Common myeloid progenitor, CD34-positive (primary cell): ENCODE measurements at regions not wholly inside any gene's neighbourhood (a gene's known extent, or its start where the extent isn't known, plus 50 kb on each side); places are given as distances from the start of the nearest gene placed in this dataset.
"Not testable (repeated sequence)": the region's sequence is repeated elsewhere in the genome, so short reads cannot be mapped to it uniquely, and the experiment has no call there.

Source experiments
- CTCF ChIA-PET: fragments of 350-600 bp; sonication (Branson Sonifier 250); formaldehyde crosslinking; loops from one replicate; lab custom pipeline; 2021; ENCODE audit warnings: antibody characterized with exemption; lab: Charles Lee
- POLR2A ChIA-PET: fragments of 350-600 bp; sonication (Branson Sonifier 250); formaldehyde crosslinking; loops from one replicate; lab custom pipeline; 2021; ENCODE audit warnings: antibody characterized with exemption; lab: Charles Lee
- DNase-seq, 3 donors: peaks; one replicate each; pipeline versions ENCODE4 v3.0.0 to v3.0.0-alpha.2; 2013
- H3K27ac ChIP-seq, 2 experiments: 1 replicate in 1 of 2; 2 replicates in 1 of 2; pipeline ENCODE4 v1.7.0; 2013; ENCODE audit warnings: inconsistent platforms in 2 of 2, low read length in 2 of 2, mild to moderate bottlenecking in 2 of 2, low read depth in 1 of 2, moderate library complexity in 1 of 2; ENCODE audit not compliant: severe bottlenecking in 2 of 2, insufficient read depth in 1 of 2, poor library complexity in 1 of 2
- H3K27me3 ChIP-seq, 5 experiments: replicated peaks in 2 of 5; 1 replicate in 3 of 5; 2 replicates in 2 of 5; pipeline versions ENCODE4 v1.6.1 to v1.7.0; 2013; ENCODE audit warnings: low read length in 4 of 5, mild to moderate bottlenecking in 2 of 5, moderate library complexity in 2 of 5, inconsistent platforms in 1 of 5; ENCODE audit not compliant: insufficient read depth in 5 of 5, control insufficient read depth in 4 of 5
- H3K36me3 ChIP-seq, 4 experiments: 1 replicate in 2 of 4; 2 replicates in 2 of 4; pipeline versions ENCODE4 v1.6.1 to v1.7.0; 2013; ENCODE audit warnings: low read length in 3 of 4, control low read depth in 1 of 4, mild to moderate bottlenecking in 1 of 4; ENCODE audit not compliant: control insufficient read depth in 4 of 4, insufficient read depth in 4 of 4
- H3K4me1 ChIP-seq, 4 experiments: 1 replicate in 3 of 4; 2 replicates in 1 of 4; pipeline versions ENCODE4 v1.6.1 to v1.7.1; 2013; ENCODE audit warnings: low read length in 3 of 4, mild to moderate bottlenecking in 3 of 4, control low read depth in 1 of 4, inconsistent platforms in 1 of 4, moderate library complexity in 1 of 4; ENCODE audit not compliant: control insufficient read depth in 4 of 4, insufficient read depth in 4 of 4; ENCODE audit errors: control extremely low read depth in 1 of 4
- H3K4me3 ChIP-seq, 7 experiments: 1 replicate in 4 of 7; 2 replicates in 3 of 7; pipeline versions ENCODE4 v1.5.1 to v1.7.0; 2013; ENCODE audit warnings: mild to moderate bottlenecking in 7 of 7, low read length in 6 of 7, moderate library complexity in 6 of 7, inconsistent platforms in 2 of 7, low read depth in 2 of 7, control low read depth in 1 of 7; ENCODE audit not compliant: insufficient read depth in 4 of 7, control insufficient read depth in 1 of 7; ENCODE audit errors: extremely low read depth in 1 of 7
- H3K9me3 ChIP-seq, 5 experiments: 1 replicate in 4 of 5; 2 replicates in 1 of 5; pipeline versions ENCODE4 v1.6.1 to v1.7.1; 2013; ENCODE audit warnings: low read length in 4 of 5, mild to moderate bottlenecking in 2 of 5, inconsistent platforms in 1 of 5, low read depth in 1 of 5, moderate library complexity in 1 of 5; ENCODE audit not compliant: control insufficient read depth in 4 of 5, insufficient read depth in 2 of 5; ENCODE audit errors: control extremely low read depth in 1 of 5
- WGBS: methylation state at CpG from one replicate; pipeline ENCODE4 v1.1.5; 2013; ENCODE audit not compliant: insufficient coverage; 5-methylcytosine and 5-hydroxymethylcytosine counted together

- peaks cover 0 to 1% (median 0%) of the 10 kb centered on the region in 5 experiments for H3K9me3 ChIP-seq
- ChIA-PET POLR2A (no interaction called here), CTCF (interaction anchor here (1.2 kb wide), 1 partner anchor 13 kb away, joined by 3 read pairs; no protein-coding TSS in a partner anchor)
- no peak for DNase-seq
- H3K27me3 ChIP-seq = no peaks in the 10 kb centered on the region
- H3K4me3 ChIP-seq = no peak overlapping the region
- H3K4me1 ChIP-seq = no peaks in the 10 kb centered on the region
- H3K36me3 ChIP-seq = no peaks in the 10 kb centered on the region
- WGBS = no CpG with 5 or more reads among the region's 1 CpG
- H3K27ac ChIP-seq = no peak overlapping the region
These were observed 57.6 kb upstream of the RASA1 start for GRCh38 chr5:87210076-87210475.

DNA sequence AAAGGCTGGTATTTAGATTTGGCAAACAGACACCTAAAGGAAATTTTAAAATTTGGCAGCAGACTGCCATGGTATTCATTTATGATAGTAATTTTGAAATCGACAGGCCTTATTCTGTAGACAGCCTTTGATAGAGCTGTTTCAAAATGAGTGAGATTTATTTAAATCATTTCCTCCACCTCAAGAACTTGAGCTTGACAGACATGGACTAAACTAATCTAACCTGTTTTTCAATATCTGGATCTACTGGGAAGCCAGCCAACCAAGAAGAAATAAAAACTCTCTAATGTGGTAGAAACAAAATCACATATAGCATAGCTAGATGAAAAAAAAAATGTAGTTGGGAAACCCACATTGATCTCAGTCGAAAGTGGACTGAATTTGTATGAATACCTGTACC is 56.9 kb upstream of the RASA1 start:
- no CpG with 5 or more reads among the region's 2 CpGs for WGBS
- no peaks in the 10 kb centered on the region for H3K27me3 ChIP-seq
- H3K4me1 ChIP-seq = no peaks in the 10 kb centered on the region
- ChIA-PET POLR2A (no interaction called here), CTCF (interaction anchor here (1.2 kb wide), 1 partner anchor 14 kb away, joined by 3 read pairs; no protein-coding TSS in a partner anchor)
- H3K4me3 ChIP-seq = no peak overlapping the region
- DNase-seq = no peak
- H3K9me3 ChIP-seq = peaks cover 0 to 1% (median 0%) of the 10 kb centered on the region in 5 experiments
- H3K27ac ChIP-seq = no peak overlapping the region
- no peaks in the 10 kb centered on the region for H3K36me3 ChIP-seq

GRCh38 chr5:87211676-87212075 is 56.0 kb upstream of the RASA1 start:
- no CpG with 5 or more reads among the region's 1 CpG for WGBS
- ChIA-PET CTCF (interaction anchor here (0.8 kb wide), 1 partner anchor 20 kb away, joined by 3 read pairs; no protein-coding TSS in a partner anchor), POLR2A (no interaction called here)
- H3K27me3 ChIP-seq = no peaks in the 10 kb centered on the region
- no peaks in the 10 kb centered on the region for H3K36me3 ChIP-seq
- H3K4me3 ChIP-seq = no peak overlapping the region
- no peaks in the 10 kb centered on the region for H3K4me1 ChIP-seq
- DNase-seq = no peak
- H3K9me3 ChIP-seq = peaks cover 0 to 1% (median 0%) of the 10 kb centered on the region in 5 experiments
- H3K27ac ChIP-seq = no peak overlapping the region

DNA sequence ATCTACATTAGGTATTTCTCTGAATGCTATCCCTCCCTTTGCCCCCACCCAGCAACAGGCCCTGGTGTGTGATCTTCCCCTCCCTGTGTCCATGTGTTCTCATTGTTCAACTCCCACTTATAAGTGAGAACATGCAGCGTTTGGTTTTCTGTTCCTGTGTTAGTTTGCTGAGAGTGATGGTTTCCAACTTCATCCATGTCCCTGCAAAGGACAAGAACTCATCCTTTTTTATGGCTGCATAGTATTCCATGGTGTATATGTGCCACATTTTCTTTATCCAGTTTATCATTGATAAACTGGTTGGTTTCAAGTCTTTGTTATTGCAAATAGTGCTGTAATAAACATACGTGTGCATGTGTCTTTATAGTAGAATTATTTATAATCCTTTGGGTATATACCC is 55.5 kb upstream of the RASA1 start:
- no CpG with 5 or more reads among the region's 2 CpGs for WGBS

GRCh38 chr5:87217480-87217879 is 50.2 kb upstream of the RASA1 start:
- H3K36me3 ChIP-seq, H3K4me3 ChIP-seq, DNase-seq, H3K27me3 ChIP-seq, H3K4me1 ChIP-seq, H3K27ac ChIP-seq, CTCF ChIA-PET, H3K9me3 ChIP-seq, POLR2A ChIA-PET: not testable (repeated sequence)
- 94% methylated on average over 3 of the region's 4 CpGs for WGBS

More for the DNA sequence above, 55.5 kb upstream of the RASA1 start:
- DNase-seq, H3K4me1 ChIP-seq, H3K36me3 ChIP-seq, H3K27ac ChIP-seq, CTCF ChIA-PET, POLR2A ChIA-PET, H3K4me3 ChIP-seq, H3K27me3 ChIP-seq, H3K9me3 ChIP-seq: not testable (repeated sequence)
